ENCODE measurements at regions not wholly inside any gene's neighbourhood (a gene's known extent, or its start where the extent isn't known, plus 50 kb on each side); places are given as distances from the start of the nearest gene placed in this dataset.

GRCh38 chr12:93087840-93088610 is 158.9 kb upstream of the EEA1 start:
- intact Hi-C loops (cut with DNase I): no loop called here
- no peak for ATAC-seq
- WGBS, 2 donors: 79 to 84% methylated on average over 6 of the region's 6 CpGs
- Histone ChIP-seq H3K27ac (no peak overlapping the region), H3K9me3 (peaks cover 0 to 12% (median 7%) of the 10 kb centered on the region in 11 donors), H3K27me3 (no peaks in the 10 kb centered on the region), H3K36me3 (no peaks in the 10 kb centered on the region), H3K4me3 (no peak overlapping the region), H3K4me1 (peaks cover 0 to 7% (median 0%) of the 10 kb centered on the region in 9 donors)
- TF ChIP-seq CTCF (IDR thresholded peaks at IDR 0.05): no peak
- no peak for DNase-seq

- ATAC-seq (no peak), DNase-seq (no peak)
- WGBS, 2 donors: 80 to 83% methylated on average over 5 of the region's 5 CpGs
- H3K27ac ChIP-seq: no peak overlapping the region
- intact Hi-C loops (cut with DNase I): no loop called here
- H3K4me3 ChIP-seq: no peak overlapping the region
- H3K27me3 ChIP-seq: no peaks in the 10 kb centered on the region
- peaks cover 0 to 7% (median 0%) of the 10 kb centered on the region in 9 donors for H3K4me1 ChIP-seq
- no peak for TF ChIP-seq CTCF (IDR thresholded peaks at IDR 0.05)
- H3K36me3 ChIP-seq: no peaks in the 10 kb centered on the region
- H3K9me3 ChIP-seq: peaks cover 0 to 12% (median 7%) of the 10 kb centered on the region in 11 donors
Measured at GRCh38 chr12:93089805-93090569, 160.9 kb upstream of the EEA1 start.

- no peaks in the 10 kb centered on the region for H3K36me3 ChIP-seq
- H3K9me3 ChIP-seq: peaks cover 0 to 12% (median 7%) of the 10 kb centered on the region in 11 donors
- H3K27me3 ChIP-seq: no peaks in the 10 kb centered on the region
- H3K27ac ChIP-seq: no peak overlapping the region
- no peak overlapping the region for H3K4me3 ChIP-seq
- ATAC-seq: no peak
- H3K4me1 ChIP-seq: peaks cover 0 to 7% (median 0%) of the 10 kb centered on the region in 9 donors
- DNase-seq: no peak
- intact Hi-C loops (cut with DNase I): no loop called here
- TF ChIP-seq CTCF (IDR thresholded peaks at IDR 0.05): no peak
Measured at GRCh38 chr12:93090731-93091172, 161.7 kb upstream of the EEA1 start.

GRCh38 chr12:93091886-93092648 is 163.0 kb upstream of the EEA1 start:
- 82 to 89% methylated on average over 6 of the region's 6 CpGs for WGBS, 2 donors
- ATAC-seq: peak in 1 of 8 donors; percentile 28
- TF ChIP-seq CTCF (IDR thresholded peaks at IDR 0.05): no peak
- intact Hi-C loops (cut with DNase I): no loop called here
- Histone ChIP-seq H3K4me1 (peaks cover 0 to 7% (median 0%) of the 10 kb centered on the region in 9 donors), H3K9me3 (no peaks in the 10 kb centered on the region), H3K36me3 (no peaks in the 10 kb centered on the region), H3K27me3 (no peaks in the 10 kb centered on the region), H3K27ac (peak overlapping the region in 2 of 10 donors; percentile 10 to 22), H3K4me3 (peak overlapping the region in 1 of 10 donors; percentile 1)
- no peak for DNase-seq

Data from heart right ventricle (tissue), 16 donors.